ENCODE measurements at regions not wholly inside any gene's neighbourhood (a gene's known extent, or its start where the extent isn't known, plus 50 kb on each side); places are given as distances from the start of the nearest gene placed in this dataset.
A peak's percentile ranks its signal among the peaks of the same experiment; 100 is the strongest.

- TF ChIP-seq ZBTB40 (IDR thresholded peaks at IDR 0.05) (no peak), ZBTB40 (CRISPR knock-in tag; IDR thresholded peaks at IDR 0.05) (no peak; the same call in 1 of the 2 replicates), JDP2 (CRISPR knock-in tag; IDR thresholded peaks at IDR 0.05; ENCODE audit: borderline replicate concordance) (no peak; the same call in 1 of the 2 replicates), MATR3 (CRISPR knock-in tag; IDR thresholded peaks at IDR 0.05) (no peak), RARG (CRISPR knock-in tag; IDR thresholded peaks at IDR 0.05; ENCODE audit: low read depth) (no peak), ZNF614 (CRISPR knock-in tag; IDR thresholded peaks at IDR 0.05; ENCODE audit: borderline replicate concordance) (peak; percentile 78), DBP (CRISPR knock-in tag; IDR thresholded peaks at IDR 0.05; ENCODE audit: not compliant biosample characterization) (no peak), ZNF704 (CRISPR knock-in tag; IDR thresholded peaks at IDR 0.05; ENCODE audit: borderline replicate concordance) (no peak), MTF2 (CRISPR knock-in tag; IDR thresholded peaks at IDR 0.05; ENCODE audit: borderline replicate concordance) (no peak), KDM1A (CRISPR knock-in tag; IDR thresholded peaks at IDR 0.05) (no peak), SMYD3 (CRISPR knock-in tag; IDR thresholded peaks at IDR 0.05) (no peak), ZNF674 (CRISPR knock-in tag; IDR thresholded peaks at IDR 0.05; ENCODE audit: low read depth) (no peak), ZNF75D (CRISPR knock-in tag; IDR thresholded peaks at IDR 0.05; ENCODE audit: borderline replicate concordance) (no peak), TOPORS (CRISPR knock-in tag; IDR thresholded peaks at IDR 0.05) (no peak), POLR2AphosphoS5 (IDR thresholded peaks at IDR 0.05; ENCODE audit: low read depth, low read length) (no peak), TCF12 (IDR thresholded peaks at IDR 0.05) (no peak), TCF12 (CRISPR knock-in tag; IDR thresholded peaks at IDR 0.05) (peak; percentile 92)
- TF ChIP-seq, protein P1, sequence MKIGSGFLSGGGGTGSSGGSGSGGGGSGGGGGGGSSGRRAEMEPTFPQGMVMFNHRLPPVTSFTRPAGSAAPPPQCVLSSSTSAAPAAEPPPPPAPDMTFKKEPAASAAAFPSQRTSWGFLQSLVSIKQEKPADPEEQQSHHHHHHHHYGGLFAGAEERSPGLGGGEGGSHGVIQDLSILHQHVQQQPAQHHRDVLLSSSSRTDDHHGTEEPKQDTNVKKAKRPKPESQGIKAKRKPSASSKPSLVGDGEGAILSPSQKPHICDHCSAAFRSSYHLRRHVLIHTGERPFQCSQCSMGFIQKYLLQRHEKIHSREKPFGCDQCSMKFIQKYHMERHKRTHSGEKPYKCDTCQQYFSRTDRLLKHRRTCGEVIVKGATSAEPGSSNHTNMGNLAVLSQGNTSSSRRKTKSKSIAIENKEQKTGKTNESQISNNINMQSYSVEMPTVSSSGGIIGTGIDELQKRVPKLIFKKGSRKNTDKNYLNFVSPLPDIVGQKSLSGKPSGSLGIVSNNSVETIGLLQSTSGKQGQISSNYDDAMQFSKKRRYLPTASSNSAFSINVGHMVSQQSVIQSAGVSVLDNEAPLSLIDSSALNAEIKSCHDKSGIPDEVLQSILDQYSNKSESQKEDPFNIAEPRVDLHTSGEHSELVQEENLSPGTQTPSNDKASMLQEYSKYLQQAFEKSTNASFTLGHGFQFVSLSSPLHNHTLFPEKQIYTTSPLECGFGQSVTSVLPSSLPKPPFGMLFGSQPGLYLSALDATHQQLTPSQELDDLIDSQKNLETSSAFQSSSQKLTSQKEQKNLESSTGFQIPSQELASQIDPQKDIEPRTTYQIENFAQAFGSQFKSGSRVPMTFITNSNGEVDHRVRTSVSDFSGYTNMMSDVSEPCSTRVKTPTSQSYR (CRISPR knock-in tag; IDR thresholded peaks at IDR 0.05; ENCODE audit: borderline replicate concordance): peak; percentile 80; the same call in 1 of the 2 replicates
Observed at GRCh38 chr1:185674201-185674600, 60.0 kb upstream of the HMCN1 start (continued).
